ENCODE measurements at regions not wholly inside any gene's neighbourhood (a gene's known extent, or its start where the extent isn't known, plus 50 kb on each side); places are given as distances from the start of the nearest gene placed in this dataset.

DNA sequence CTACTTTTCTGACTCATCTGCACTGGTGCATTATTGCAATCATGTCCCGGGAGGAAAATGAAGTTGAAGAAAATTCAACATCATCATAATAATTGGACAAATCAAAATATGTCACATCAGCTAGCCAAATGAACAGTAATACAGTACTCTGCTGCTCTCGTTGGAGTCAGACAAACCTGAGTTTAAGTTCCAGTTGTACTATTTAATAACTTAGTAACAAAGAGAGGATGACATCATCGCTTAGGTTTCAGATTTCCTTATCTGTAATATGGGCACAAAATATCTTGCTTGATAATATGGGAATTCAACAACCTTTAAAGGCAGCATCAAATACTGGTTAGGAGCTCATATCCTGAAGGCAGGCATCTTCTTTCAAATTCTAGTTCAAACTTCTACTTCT, 1248.9 kb upstream of the ACO1 start:
- CTCF ChIA-PET, result no interaction called here
- RAD21 ChIA-PET (ENCODE audit: low non-redundant PET in 1 of 2, low total read pairs in 2 of 2, uncharacterized antibody in 2 of 2, unreplicated experiment in 2 of 2), result no interaction called here
- no TSS peak for BruUV-seq (replicated peaks)
- Histone ChIP-seq H3K4me2 (ENCODE audit: low read length) (no peak overlapping the region), H3K36me3 (ENCODE audit: control insufficient read depth in 1 of 2, insufficient read depth in 2 of 2, low read length in 2 of 2) (no peaks in the 10 kb centered on the region), H3K9me3 (ENCODE audit: control insufficient read depth in 1 of 2, insufficient read depth in 1 of 2, low read depth in 1 of 2, low read length in 2 of 2) (no peaks in the 10 kb centered on the region), H2AFZ (ENCODE audit: low read depth, low read length, poor library complexity, severe bottlenecking) (no peak overlapping the region), H4K20me1 (ENCODE audit: insufficient read depth) (no peaks in the 10 kb centered on the region), H3K9ac (ENCODE audit: low read length) (no peak overlapping the region), H3K79me2 (ENCODE audit: insufficient read depth, low read length) (no peaks in the 10 kb centered on the region), H3K4me3 (replicated peaks in 1 of 2; ENCODE audit: low read depth in 1 of 2, low read length in 2 of 2) (no peak overlapping the region), H3K27ac (ENCODE audit: low read depth, low read length) (no peak overlapping the region), H3K4me1 (ENCODE audit: control insufficient read depth in 1 of 2, insufficient read depth in 2 of 2, low read length in 2 of 2) (peaks cover 11 to 15% of the 10 kb centered on the region in 2 experiments; a peak in 3 of 4 replicates), H3K27me3 (ENCODE audit: insufficient read depth, low read length) (no peaks in the 10 kb centered on the region), H3K9me2 (ENCODE audit: insufficient read depth) (no peaks in the 10 kb centered on the region)
- no peak for DNase-seq (ENCODE audit: low read depth, low spot score)
- intact Hi-C loops (cut with micrococcal nuclease), result no loop called here
- no peak for ATAC-seq
- POLR2A ChIA-PET, result no interaction called here
- TF ChIP-seq JUND (IDR thresholded peaks at IDR 0.05) (no peak), YY1 (IDR thresholded peaks at IDR 0.05; ENCODE audit: extremely low read depth, insufficient replicate concordance, low read depth, low read length) (no peak), ZNF274 (IDR thresholded peaks at IDR 0.05; ENCODE audit: low read depth, low read length) (no peak), POLR2A (IDR thresholded peaks at IDR 0.05; ENCODE audit: borderline replicate concordance, extremely low read depth, insufficient read depth, insufficient read length) (no peak), FOSL1 (IDR thresholded peaks at IDR 0.05; ENCODE audit: low read depth) (no peak)
- TF ChIP-seq, protein P1, sequence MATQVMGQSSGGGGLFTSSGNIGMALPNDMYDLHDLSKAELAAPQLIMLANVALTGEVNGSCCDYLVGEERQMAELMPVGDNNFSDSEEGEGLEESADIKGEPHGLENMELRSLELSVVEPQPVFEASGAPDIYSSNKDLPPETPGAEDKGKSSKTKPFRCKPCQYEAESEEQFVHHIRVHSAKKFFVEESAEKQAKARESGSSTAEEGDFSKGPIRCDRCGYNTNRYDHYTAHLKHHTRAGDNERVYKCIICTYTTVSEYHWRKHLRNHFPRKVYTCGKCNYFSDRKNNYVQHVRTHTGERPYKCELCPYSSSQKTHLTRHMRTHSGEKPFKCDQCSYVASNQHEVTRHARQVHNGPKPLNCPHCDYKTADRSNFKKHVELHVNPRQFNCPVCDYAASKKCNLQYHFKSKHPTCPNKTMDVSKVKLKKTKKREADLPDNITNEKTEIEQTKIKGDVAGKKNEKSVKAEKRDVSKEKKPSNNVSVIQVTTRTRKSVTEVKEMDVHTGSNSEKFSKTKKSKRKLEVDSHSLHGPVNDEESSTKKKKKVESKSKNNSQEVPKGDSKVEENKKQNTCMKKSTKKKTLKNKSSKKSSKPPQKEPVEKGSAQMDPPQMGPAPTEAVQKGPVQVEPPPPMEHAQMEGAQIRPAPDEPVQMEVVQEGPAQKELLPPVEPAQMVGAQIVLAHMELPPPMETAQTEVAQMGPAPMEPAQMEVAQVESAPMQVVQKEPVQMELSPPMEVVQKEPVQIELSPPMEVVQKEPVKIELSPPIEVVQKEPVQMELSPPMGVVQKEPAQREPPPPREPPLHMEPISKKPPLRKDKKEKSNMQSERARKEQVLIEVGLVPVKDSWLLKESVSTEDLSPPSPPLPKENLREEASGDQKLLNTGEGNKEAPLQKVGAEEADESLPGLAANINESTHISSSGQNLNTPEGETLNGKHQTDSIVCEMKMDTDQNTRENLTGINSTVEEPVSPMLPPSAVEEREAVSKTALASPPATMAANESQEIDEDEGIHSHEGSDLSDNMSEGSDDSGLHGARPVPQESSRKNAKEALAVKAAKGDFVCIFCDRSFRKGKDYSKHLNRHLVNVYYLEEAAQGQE (IDR thresholded peaks at IDR 0.05; ENCODE audit: low read depth), result no peak

DNA sequence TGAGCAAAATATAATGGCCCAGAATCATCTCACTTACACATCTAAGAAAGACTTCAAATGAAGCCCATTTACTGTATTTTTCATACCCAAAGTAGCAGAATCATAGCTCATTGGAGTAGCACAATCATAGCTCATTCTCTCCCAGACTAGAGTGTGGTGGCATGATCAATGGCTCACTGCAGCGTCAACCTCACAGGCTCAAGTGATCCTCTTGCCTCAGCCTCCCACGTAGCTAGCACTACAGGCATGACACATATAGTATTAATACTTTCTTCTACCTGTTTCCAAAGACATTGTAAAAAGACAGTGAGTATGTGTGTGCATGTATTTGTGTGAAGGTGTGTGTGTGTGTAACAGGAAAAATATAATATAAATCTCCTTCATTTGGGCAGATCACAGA, 1247.9 kb upstream of the ACO1 start:
- ChIA-PET RAD21 (ENCODE audit: low non-redundant PET in 1 of 2, low total read pairs in 2 of 2, uncharacterized antibody in 2 of 2, unreplicated experiment in 2 of 2) (no interaction called here), POLR2A (no interaction called here), CTCF (no interaction called here)
- Histone ChIP-seq H3K27ac (ENCODE audit: low read depth, low read length) (no peak overlapping the region), H2AFZ (ENCODE audit: low read depth, low read length, poor library complexity, severe bottlenecking) (no peak overlapping the region), H3K4me1 (ENCODE audit: control insufficient read depth in 1 of 2, insufficient read depth in 2 of 2, low read length in 2 of 2) (peaks cover 11 to 15% of the 10 kb centered on the region in 2 experiments; a peak in 3 of 4 replicates), H3K4me2 (ENCODE audit: low read length) (peak overlapping the region; percentile 38; the same call in 1 of the 2 replicates), H3K27me3 (ENCODE audit: insufficient read depth, low read length) (no peaks in the 10 kb centered on the region), H4K20me1 (ENCODE audit: insufficient read depth) (no peaks in the 10 kb centered on the region), H3K9ac (ENCODE audit: low read length) (no peak overlapping the region), H3K9me3 (ENCODE audit: control insufficient read depth in 1 of 2, insufficient read depth in 1 of 2, low read depth in 1 of 2, low read length in 2 of 2) (no peaks in the 10 kb centered on the region), H3K36me3 (ENCODE audit: control insufficient read depth in 1 of 2, insufficient read depth in 2 of 2, low read length in 2 of 2) (no peaks in the 10 kb centered on the region), H3K9me2 (ENCODE audit: insufficient read depth) (no peaks in the 10 kb centered on the region), H3K4me3 (replicated peaks in 1 of 2; ENCODE audit: low read depth in 1 of 2, low read length in 2 of 2) (no peak overlapping the region), H3K79me2 (ENCODE audit: insufficient read depth, low read length) (no peaks in the 10 kb centered on the region)
- no TSS peak for BruUV-seq (replicated peaks)
- intact Hi-C loops (cut with micrococcal nuclease), result no loop called here
- DNase-seq (ENCODE audit: low read depth, low spot score), result no peak
- no peak for ATAC-seq
- no peak for TF ChIP-seq SIN3A (IDR thresholded peaks at IDR 0.05; ENCODE audit: low read depth)
- no peak for TF ChIP-seq ZNF274 (IDR thresholded peaks at IDR 0.05; ENCODE audit: low read depth, low read length)
- no peak for TF ChIP-seq EZH2phosphoT487 (IDR thresholded peaks at IDR 0.05; ENCODE audit: borderline replicate concordance)
- no peak for TF ChIP-seq CBX3 (IDR thresholded peaks at IDR 0.05; ENCODE audit: low read depth)
- no peak for TF ChIP-seq YY1 (IDR thresholded peaks at IDR 0.05; ENCODE audit: extremely low read depth, insufficient replicate concordance, low read depth, low read length)
- TF ChIP-seq CEBPB (IDR thresholded peaks at IDR 0.05; ENCODE audit: low read depth), result no peak
- no peak for TF ChIP-seq ATF3 (IDR thresholded peaks at IDR 0.05)
- no peak for TF ChIP-seq TCF7L2 (IDR thresholded peaks at IDR 0.05; ENCODE audit: borderline replicate concordance, extremely low read depth, insufficient read depth, insufficient read length)
- TF ChIP-seq EGR1 (IDR thresholded peaks at IDR 0.05; ENCODE audit: low read depth), result no peak
- TF ChIP-seq, protein P1 (IDR thresholded peaks at IDR 0.05; ENCODE audit: low read depth), result no peak
- no peak for TF ChIP-seq JUND (IDR thresholded peaks at IDR 0.05)
- TF ChIP-seq SP1 (IDR thresholded peaks at IDR 0.05; ENCODE audit: low read depth), result no peak
- no peak for TF ChIP-seq FOSL1 (IDR thresholded peaks at IDR 0.05; ENCODE audit: low read depth)
